Neural crest cell (in vitro differentiated cells): ENCODE measurements at regions not wholly inside any gene's neighbourhood (a gene's known extent, or its start where the extent isn't known, plus 50 kb on each side); places are given as distances from the start of the nearest gene placed in this dataset.

Source experiments
- DNase-seq: peaks from one replicate; pipeline ENCODE4 v3.0.0; 2021; ENCODE audit warnings: low read depth, mixed read lengths, low spot score
- H3K27ac Mint-ChIP-seq: one replicate; pipeline ENCODE4 v1.8.0; 2021; ENCODE audit warnings: mild to moderate bottlenecking, mixed read lengths; ENCODE audit not compliant: unreplicated experiment
- H3K27me3 Mint-ChIP-seq: 2 replicates; pipeline ENCODE4 v1.8.0; 2021; ENCODE audit warnings: low read depth, mild to moderate bottlenecking, mixed read lengths
- H3K36me3 Mint-ChIP-seq: 2 replicates; pipeline ENCODE4 v1.8.0; 2021; ENCODE audit warnings: low read depth, mild to moderate bottlenecking, mixed read lengths
- H3K4me1 Mint-ChIP-seq: 2 replicates; pipeline ENCODE4 v1.8.0; 2021; ENCODE audit warnings: mixed read lengths
- H3K4me3 Mint-ChIP-seq: one replicate; pipeline ENCODE4 v1.8.0; 2021; ENCODE audit warnings: mild to moderate bottlenecking, mixed read lengths
- H3K9me3 Mint-ChIP-seq: 2 replicates; pipeline ENCODE4 v1.8.0; 2021; ENCODE audit warnings: mixed read lengths
- CTCF ChIP-seq: fragments of 200-600 bp; sonication (generic); conservative IDR thresholded peaks from 2 replicates; pipeline ENCODE4 v1.5.0; 2021; ENCODE audit warnings: antibody characterized with exemption, mild to moderate bottlenecking

GRCh38 chr13:110027470-110028240, 241.3 kb upstream of the IRS2 start:
- no peak for TF ChIP-seq CTCF
- no peak for DNase-seq
- Mint-ChIP-seq H3K36me3 (no peaks in the 10 kb centered on the region), H3K9me3 (no peaks in the 10 kb centered on the region), H3K4me1 (peaks cover 4% of the 10 kb centered on the region), H3K27me3 (no peaks in the 10 kb centered on the region), H3K27ac (no peak overlapping the region), H3K4me3 (no peak overlapping the region)

- Mint-ChIP-seq H3K27ac (no peak overlapping the region), H3K27me3 (no peaks in the 10 kb centered on the region), H3K9me3 (no peaks in the 10 kb centered on the region), H3K4me1 (peaks cover 4% of the 10 kb centered on the region), H3K4me3 (no peak overlapping the region), H3K36me3 (no peaks in the 10 kb centered on the region)
- DNase-seq: no peak
- no peak for TF ChIP-seq CTCF
These were observed 238.2 kb upstream of the IRS2 start for GRCh38 chr13:110024645-110024980.

DNA sequence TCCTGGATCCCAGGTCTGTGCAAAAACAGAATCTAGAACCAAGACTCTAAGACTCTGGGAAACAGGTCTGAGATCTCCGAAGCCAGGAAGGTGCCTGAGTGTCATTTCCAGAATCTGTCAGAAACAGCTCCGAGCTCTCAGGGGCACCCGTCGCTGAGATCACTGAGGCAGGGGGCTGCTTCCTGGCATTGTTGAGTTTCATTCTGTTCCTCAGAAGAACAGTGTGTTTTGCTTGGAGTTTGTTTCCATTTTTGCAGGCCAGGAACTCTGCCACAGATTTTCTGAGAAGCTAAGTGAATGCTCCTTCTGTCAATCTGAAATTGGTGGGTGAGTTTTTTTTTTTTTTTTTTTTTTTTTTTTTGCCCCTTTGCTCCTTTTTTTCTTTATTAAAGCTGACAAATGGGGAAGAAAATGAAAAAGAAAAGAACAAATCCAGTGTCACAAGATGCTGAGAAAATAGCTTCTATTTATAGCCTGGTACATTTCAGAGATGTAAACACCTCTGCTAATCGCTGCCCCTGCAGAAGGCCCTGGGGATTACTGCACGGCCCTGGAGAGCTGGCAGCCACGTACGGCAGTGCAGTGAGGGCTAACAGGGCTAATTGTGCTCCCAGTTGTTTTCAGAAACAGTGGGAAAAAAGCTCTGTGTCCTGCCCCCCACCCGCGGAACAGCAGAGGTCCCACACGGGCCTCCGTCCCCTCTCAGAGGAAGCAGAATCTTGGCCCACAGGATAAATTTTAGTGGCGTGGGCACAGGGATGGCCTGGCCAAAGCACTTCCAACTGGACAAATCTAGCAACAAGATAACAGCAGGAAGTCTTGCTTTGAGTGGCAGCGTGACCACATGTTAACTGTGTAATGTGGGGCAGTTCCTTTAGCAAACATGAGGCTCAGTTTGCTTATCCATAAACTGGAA, 237.6 kb upstream of the IRS2 start:
- H3K36me3 Mint-ChIP-seq: no peaks in the 10 kb centered on the region
- peaks cover 4% of the 10 kb centered on the region for H3K4me1 Mint-ChIP-seq
- DNase-seq: no peak
- H3K27ac Mint-ChIP-seq: peak overlapping the region; percentile 9
- no peak overlapping the region for H3K4me3 Mint-ChIP-seq
- TF ChIP-seq CTCF: no peak
- no peaks in the 10 kb centered on the region for H3K27me3 Mint-ChIP-seq
- no peaks in the 10 kb centered on the region for H3K9me3 Mint-ChIP-seq

GRCh38 chr13:110018009-110018408, 231.6 kb upstream of the IRS2 start:
- no peak overlapping the region for H3K27ac Mint-ChIP-seq
- DNase-seq: no peak
- no peaks in the 10 kb centered on the region for H3K27me3 Mint-ChIP-seq
- H3K9me3 Mint-ChIP-seq: no peaks in the 10 kb centered on the region
- no peaks in the 10 kb centered on the region for H3K4me1 Mint-ChIP-seq
- no peaks in the 10 kb centered on the region for H3K36me3 Mint-ChIP-seq
- H3K4me3 Mint-ChIP-seq: no peak overlapping the region
- TF ChIP-seq CTCF: no peak

DNA sequence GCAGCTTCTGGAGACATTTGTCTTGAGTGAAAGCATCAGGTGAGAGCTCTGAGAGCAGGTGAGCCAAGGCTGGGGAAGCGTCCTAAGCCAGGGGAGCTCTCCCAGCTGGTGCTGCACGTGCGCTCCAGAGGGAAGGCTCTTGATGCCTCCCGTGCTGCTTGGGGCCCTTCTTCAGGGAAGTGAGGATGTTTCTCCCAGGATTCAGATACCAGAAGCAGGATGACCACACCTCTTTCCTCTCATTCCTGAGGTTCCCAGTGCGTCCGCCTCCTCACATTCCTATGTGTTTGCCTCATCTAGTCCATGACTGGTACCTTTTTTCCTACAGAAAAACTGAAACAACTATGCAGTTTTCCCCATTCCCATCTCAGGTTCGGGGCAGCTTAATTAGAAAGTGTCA, 231.0 kb upstream of the IRS2 start:
- Mint-ChIP-seq H3K4me3 (no peak overlapping the region), H3K36me3 (no peaks in the 10 kb centered on the region), H3K4me1 (no peaks in the 10 kb centered on the region), H3K9me3 (no peaks in the 10 kb centered on the region), H3K27ac (no peak overlapping the region), H3K27me3 (no peaks in the 10 kb centered on the region)
- TF ChIP-seq CTCF: no peak
- no peak for DNase-seq
